DMS53 treated with DMSO at 0.1 percent for 48 hours (cell line): ENCODE measurements at regions not wholly inside any gene's neighbourhood (a gene's known extent, or its start where the extent isn't known, plus 50 kb on each side); places are given as distances from the start of the nearest gene placed in this dataset.

Experiments used
- DNase-seq: peaks from one replicate; lab custom pipeline; 2025; ENCODE audit not compliant: unreplicated experiment; lab: John Stamatoyannopoulos, UW

DNA sequence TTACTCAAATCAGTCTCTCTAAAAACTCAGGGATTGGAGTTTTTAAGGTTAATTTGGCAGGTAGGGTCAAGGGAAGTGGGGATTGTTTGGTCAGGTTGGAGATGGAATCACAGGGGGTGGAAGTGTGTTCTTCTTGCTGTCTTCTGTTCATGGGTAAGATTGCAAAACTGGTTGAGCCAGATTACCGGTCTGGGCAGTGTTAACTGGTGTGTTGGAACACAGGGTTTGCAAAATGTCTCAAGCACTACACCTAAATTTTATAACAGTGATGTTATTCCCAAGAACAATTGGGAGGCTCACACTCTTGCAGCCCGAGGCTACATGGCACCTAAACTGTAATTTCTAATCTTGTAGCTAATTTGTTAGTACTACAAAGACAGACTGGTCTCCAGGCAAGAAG lies 425.4 kb downstream of the PLOD2 start:
- no peak for DNase-seq

DNA sequence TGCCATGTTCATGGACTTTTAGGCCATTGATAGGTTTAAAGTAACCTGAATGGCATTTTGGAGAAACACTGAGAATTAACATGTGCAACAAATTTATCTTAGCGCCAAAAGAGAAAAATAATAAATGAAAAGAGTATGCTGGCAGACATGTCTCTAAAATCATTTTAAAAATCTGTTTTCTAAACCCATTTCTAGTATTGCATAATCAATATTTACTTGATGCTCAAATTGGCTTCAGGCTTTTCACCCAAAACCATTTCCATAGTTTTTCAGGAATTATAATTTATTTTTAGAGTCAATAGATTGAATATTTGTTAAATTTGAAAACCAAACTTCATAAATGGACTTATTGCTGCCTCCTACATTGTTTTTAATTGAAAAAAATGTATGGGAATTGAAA lies 423.0 kb downstream of the PLOD2 start:
- DNase-seq: no peak

- DNase-seq: no peak
Measured at GRCh38 chr3:145739926-145740325, 421.1 kb downstream of the PLOD2 start.

DNA sequence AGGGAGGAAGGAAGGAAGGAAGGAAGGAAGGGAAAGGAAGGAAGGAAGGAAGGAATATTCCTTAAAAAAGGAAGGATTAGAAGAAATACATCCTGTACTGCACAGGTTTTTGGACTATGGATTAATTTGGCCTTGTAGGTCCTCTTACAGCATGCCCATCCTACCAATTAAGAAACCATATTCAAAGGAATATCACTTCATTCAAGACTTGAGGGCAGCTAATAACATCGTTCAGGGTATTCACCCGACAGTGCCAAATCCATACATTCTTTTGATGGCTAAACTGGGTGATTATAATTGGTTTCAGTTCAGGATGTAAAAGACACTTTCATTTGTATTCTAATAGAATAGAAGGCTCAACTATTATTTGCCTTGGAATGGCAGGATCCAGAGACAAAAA lies 410.3 kb downstream of the PLOD2 start:
- no peak for DNase-seq

- no peak for DNase-seq
Measured at GRCh38 chr3:145752576-145752975, 408.4 kb downstream of the PLOD2 start.

DNA sequence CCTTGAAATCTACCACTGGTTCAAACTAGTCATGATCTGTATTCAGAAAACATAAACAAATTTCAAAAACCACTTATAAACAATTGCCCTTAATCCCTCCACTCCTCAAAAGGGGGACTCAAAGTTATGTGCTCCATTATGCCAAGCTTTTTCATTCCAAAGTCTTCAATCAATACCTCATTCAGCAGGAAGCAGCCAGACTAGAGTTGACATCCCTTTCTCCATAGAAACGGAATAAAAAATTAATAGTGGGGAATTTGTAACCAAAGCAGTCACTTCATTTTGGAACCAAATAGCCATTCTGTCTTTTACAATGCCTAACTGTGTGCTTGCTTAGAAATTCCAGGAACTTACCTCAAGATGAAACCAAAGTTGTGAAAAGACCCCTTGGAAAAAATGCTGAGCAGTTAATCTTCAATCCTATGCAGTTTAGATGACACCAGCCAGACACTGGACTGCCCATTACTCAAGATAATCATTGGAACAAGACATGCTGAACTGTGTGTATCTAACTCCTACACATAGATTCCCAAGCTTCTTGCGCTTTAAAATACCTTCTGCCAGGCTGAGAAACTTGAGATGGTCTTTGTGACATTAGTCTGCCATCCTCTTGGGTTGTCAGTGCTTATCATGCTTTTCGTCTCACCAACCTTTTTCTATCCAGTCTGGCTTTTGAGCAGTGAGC lies 406.2 kb downstream of the PLOD2 start:
- DNase-seq: no peak

DNA sequence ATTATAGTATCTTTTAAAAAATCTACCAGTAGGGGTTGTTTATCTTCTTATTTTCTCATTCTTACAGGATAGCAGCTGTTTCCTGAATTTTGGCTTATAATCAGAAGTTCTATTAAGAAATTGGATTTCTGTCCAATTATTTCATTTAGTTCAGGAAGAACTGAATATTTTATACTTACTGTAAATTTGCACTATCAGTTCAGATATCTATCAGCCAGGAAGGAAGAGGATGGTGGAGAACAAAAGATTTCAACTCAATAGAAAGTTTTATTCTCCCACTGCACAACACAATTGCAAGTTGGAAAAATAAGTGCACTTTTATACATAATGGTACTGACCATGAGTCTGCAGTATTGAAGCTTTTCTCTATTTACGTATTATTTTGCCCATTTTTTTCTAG lies 400.9 kb downstream of the PLOD2 start:
- DNase-seq: no peak

DNA sequence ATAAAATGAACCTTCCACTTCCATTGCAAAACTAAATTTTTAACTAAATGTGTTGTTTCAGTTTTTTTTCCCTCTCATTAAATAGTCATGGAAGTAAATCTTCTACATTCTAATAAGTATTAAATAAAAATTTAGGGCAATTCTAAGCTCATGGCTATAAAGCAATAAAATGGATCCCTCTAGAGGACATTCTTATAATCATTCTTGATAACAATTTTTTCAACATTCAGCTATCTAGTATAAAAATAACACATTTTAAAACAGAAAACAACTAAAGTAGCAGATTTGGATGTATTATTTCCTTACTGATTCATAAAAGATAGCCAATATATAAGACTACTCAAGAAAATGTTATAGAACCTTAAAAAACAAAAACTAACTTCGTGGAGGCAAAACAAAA lies 393.1 kb downstream of the PLOD2 start:
- peak; percentile 13 for DNase-seq

DNA sequence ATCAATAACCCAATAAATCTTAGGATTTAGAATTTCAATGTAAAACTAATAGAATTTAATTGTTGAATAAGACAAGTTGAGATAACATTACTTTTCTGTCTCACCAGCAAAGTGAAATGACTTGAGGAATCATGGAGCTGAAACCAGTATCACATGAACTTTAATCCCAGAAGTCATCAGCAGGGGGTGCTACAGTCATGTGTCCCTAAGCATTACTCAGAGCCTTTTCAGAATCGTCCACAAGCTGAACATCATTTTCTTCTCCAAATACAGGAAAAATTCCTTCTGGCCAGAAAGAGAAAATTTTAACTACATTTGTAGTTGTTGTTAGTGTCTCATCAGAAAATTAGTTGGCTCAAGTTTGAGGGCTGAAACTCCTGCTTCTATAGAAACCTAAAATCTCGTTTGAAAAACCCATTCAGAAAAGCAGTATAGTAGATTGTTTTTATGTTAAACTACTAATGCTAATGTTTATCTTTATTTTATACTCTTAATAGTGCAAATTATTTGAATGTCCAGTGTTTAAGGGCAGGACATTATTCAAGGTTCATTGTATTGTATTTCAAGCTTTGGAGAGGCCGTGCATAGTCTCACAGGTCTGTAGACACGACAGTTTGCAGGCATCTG lies 384.1 kb downstream of the PLOD2 start:
- peak; percentile 22 for DNase-seq

GRCh38 chr3:145780301-145780700 lies 380.7 kb downstream of the PLOD2 start:
- DNase-seq: no peak

- no peak for DNase-seq
Measured at GRCh38 chr3:145785668-145786067, 375.3 kb downstream of the PLOD2 start.

DNA sequence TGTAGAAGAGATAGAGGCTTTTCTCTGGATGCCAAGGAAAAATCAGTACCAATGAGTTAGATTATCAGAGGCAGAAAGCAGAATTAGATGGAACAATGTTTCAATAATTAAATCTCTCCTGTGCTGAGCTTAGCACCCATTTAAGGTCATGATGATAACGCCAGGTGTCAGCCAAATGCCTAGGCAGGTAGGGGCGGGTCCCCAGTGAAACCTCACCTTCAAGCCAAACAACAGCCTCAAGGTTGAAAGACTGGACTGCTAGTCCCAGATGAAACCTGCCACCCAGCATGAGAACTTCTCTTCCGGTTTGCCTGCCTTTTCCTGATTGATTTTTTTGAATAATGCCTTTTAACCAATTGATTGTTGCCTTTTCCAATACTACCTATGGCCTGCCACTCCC lies 363.0 kb downstream of the PLOD2 start:
- DNase-seq: no peak

GRCh38 chr3:145798696-145799537 lies 362.1 kb downstream of the PLOD2 start:
- no peak for DNase-seq

GRCh38 chr3:145801696-145802095 lies 359.3 kb downstream of the PLOD2 start:
- DNase-seq: no peak

GRCh38 chr3:145807990-145808389 lies 353.0 kb downstream of the PLOD2 start:
- no peak for DNase-seq

DNA sequence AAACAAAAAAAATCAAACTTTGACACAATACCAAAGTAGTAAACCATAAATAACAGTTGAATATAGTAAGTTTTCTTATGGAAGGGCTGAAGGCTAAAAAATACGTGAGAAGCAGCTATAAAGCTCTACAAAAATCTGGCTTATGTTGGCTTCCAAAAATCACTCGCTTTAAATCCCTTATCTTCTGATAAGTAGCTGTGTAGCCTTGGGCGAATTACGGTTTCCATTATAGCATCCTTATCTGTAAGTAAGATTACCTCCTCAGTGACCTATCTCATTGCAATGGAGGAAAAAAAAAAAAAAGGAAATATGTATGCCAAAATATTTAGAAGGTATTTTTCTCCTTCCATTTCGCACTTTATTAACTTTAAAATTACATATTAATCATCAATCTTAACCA lies 348.6 kb downstream of the PLOD2 start:
- DNase-seq: no peak

DNA sequence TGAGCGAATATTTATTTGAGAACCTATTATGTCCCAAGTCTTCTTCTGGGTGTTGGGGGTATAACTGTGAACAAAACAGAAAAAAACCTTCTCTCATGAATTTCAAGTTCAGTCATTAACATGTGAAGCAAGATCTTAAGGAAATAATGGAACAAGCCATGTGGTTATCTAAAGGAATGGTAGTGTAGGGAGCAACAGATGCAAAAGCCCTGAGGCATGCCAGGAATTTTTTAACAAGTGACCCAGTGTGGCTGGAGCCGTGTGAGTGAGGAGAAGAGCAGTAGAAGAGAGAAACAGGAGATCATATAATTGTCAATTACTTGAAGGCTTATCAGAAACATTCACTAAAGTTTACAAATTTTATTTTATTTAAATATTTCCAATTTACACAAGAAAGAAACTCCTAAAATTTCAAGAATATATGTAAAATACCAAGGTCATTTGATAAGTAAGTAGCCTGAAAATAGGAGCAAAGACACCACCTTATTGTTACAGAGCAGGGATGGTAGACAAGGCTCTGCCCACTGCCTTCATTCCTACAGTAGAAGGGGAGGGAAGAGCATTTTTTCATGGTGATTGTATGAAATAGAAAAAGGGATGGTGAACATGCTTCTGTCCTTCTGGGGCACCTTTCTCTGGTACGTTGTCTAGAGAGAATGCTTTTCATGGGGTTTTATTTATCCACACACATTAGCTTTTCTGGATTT lies 345.1 kb downstream of the PLOD2 start:
- no peak for DNase-seq

GRCh38 chr3:145817870-145818483 lies 343.0 kb downstream of the PLOD2 start:
- peak; percentile 1 for DNase-seq

DNA sequence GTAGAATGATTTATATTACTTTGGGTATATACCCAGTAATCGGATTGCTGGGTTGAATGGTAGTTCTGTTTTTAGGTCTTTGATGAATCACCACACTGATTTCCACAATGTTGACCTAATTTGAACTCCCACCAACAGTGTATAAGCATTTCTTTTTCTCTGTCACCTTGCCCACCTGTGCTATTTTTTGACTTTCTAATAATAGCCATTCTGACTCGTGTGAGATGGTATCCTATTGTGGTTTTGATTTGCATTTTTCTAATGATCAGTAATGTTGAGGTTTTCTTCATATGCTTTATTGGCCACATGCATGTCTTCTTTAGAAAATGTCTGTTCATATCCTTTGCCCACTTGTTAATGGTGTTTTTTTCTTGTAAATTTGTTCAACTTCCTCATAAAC lies 340.8 kb downstream of the PLOD2 start:
- no peak for DNase-seq

DNA sequence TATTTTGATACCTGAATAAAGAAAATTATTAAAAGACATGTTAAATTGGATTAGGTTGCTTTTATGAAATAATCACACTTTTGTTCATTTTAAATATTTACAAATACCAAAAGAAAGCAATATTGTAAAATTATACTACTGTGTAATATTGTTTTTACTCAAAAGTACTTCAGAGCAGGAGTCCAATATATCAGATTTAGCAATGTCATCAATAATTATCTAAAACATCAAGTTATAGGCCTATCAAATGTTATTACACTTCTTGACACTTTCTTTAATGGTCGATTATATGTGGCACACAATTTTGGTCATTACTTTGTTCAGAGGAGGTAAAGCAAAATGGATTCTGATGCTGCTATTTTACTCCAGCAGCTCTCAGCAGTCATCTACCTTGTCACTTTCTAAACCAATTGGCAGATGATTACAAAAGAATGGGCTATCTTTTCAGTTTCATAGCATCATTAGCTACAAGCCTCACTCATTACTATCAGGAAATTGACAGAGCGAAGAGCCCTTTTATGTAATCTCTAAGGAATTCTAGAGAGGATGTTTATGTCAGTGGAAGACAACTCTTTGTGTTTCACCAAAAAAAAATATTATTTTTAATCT lies 318.6 kb downstream of the PLOD2 start:
- DNase-seq: no peak

DNA sequence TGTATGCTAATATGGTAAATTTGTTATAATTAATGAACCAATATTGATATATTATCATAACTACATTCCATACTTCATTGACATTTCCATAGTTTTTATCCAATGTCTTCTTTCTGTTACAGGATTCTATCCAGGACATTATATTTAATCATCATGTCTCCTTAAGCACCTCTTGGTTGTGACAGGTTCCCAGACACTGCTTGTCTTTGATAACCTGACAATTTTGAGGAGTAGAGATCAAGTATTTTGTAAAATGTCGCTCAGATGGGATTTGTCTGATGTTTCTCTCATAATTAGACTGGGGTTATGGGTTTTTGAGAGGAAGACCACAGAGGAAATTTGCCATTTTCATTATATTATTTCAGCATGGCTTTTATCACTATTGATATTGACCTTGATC lies 317.4 kb downstream of the PLOD2 start:
- DNase-seq: no peak
